ACC112 (cell line): ENCODE measurements at regions not wholly inside any gene's neighbourhood (a gene's known extent, or its start where the extent isn't known, plus 50 kb on each side); places are given as distances from the start of the nearest gene placed in this dataset.

Experiments
- H2AFZ ChIP-seq: fragments of 200-600 bp; sonication (generic); one replicate; pipeline ENCODE4 v1.6.0; 2017; ENCODE audit warnings: antibody characterized with exemption, low read length; ENCODE audit not compliant: unreplicated experiment
- H3K27ac ChIP-seq: fragments of 200-600 bp; sonication (generic); 2 replicates; pipeline ENCODE4 v1.5.1; 2014; ENCODE audit warnings: low read depth, mild to moderate bottlenecking, antibody characterized with exemption, low read length, moderate library complexity
- H3K27me3 ChIP-seq: fragments of 200-600 bp; sonication (generic); 2 replicates; pipeline ENCODE4 v1.6.1; 2014; ENCODE audit warnings: mild to moderate bottlenecking, antibody characterized with exemption, low read length, moderate library complexity, mixed read lengths; ENCODE audit not compliant: insufficient read depth
- H3K36me3 ChIP-seq: fragments of 200-600 bp; sonication (generic); 2 replicates; pipeline ENCODE4 v1.6.1; 2016; ENCODE audit warnings: mild to moderate bottlenecking, antibody characterized with exemption, low read length, moderate library complexity, mixed read lengths; ENCODE audit not compliant: insufficient read depth
- H3K4me1 ChIP-seq: fragments of 200-600 bp; sonication (generic); one replicate; pipeline ENCODE4 v1.6.1; 2016; ENCODE audit warnings: low read length, mixed read lengths; ENCODE audit not compliant: insufficient read depth, unreplicated experiment, control insufficient read depth
- H3K4me3 ChIP-seq: fragments of 200-600 bp; sonication (generic); 2 replicates; pipeline ENCODE4 v1.5.1; 2014; ENCODE audit warnings: mild to moderate bottlenecking, low read depth, low read length
- H3K79me2 ChIP-seq: fragments of 200-600 bp; sonication (generic); one replicate; pipeline ENCODE4 v1.6.0; 2016; ENCODE audit warnings: low read length; ENCODE audit not compliant: control insufficient read depth, unreplicated experiment, insufficient read depth

DNA sequence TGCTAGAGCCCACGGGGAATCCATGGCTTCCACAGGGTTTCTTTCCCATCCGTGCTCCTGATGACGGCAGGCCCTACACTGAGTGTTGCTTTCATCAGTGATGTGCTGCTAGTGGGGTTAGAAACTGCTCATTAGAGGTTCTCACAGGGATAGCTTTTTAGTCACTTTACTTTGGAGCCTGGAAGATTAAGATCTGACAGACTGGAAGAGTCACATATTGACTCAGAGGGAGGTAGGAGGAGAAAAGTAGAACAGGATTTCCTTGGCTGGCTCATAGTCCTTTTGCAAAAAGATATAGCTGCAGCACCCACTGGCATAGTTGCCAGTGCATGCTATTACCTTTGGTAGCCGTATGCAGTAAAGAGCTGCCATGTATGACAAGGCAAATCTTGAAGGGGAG is 890.3 kb downstream of the C6orf118 start:
- H3K27me3 ChIP-seq = no peaks in the 10 kb centered on the region
- no peaks in the 10 kb centered on the region for H3K79me2 ChIP-seq
- H3K4me1 ChIP-seq = no peaks in the 10 kb centered on the region
- no peak overlapping the region for H2AFZ ChIP-seq
- no peak overlapping the region for H3K4me3 ChIP-seq
- no peak overlapping the region for H3K27ac ChIP-seq
- no peaks in the 10 kb centered on the region for H3K36me3 ChIP-seq

GRCh38 chr6:164418262-164418588 is 891.2 kb downstream of the C6orf118 start:
- Histone ChIP-seq H3K79me2 (no peaks in the 10 kb centered on the region), H3K4me1 (no peaks in the 10 kb centered on the region), H3K27me3 (no peaks in the 10 kb centered on the region), H3K36me3 (no peaks in the 10 kb centered on the region), H3K4me3 (no peak overlapping the region), H3K27ac (no peak overlapping the region), H2AFZ (no peak overlapping the region)

DNA sequence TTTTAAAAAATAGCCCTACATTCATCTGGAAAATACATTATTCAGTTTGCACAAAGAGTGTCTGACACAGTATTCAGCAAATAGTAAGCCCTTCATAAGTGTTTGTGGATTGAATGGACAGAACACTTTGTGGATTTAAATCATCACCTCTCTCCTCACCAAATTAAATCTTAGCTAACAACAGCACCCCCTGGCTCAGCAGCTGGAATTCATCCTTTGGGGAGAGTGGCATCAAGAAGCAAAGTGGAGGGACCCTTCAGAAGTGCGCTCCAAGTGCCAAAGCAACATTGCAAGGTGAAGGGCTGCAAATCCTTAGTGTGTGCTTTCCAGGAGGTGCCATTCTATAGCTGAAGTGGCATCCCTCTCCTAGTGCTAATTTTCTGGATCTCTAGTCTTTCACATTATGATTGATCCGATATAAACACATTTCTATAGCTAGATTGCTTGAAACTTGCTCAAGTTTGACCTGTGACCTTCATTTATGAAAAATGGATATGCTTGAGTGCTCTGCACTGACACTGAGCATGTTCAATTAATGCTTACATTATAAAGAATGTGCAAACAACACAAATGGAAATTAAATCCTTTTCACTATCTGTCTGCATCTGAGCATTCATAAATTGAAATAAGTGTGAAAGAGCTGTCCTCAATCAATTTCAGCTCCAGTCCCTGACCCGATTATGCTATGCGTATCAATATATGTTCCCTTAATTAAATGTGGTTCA is 891.7 kb downstream of the C6orf118 start:
- Histone ChIP-seq H3K4me3 (no peak overlapping the region), H2AFZ (no peak overlapping the region), H3K27me3 (no peaks in the 10 kb centered on the region), H3K36me3 (no peaks in the 10 kb centered on the region), H3K79me2 (no peaks in the 10 kb centered on the region), H3K27ac (no peak overlapping the region), H3K4me1 (no peaks in the 10 kb centered on the region)

- Histone ChIP-seq H3K4me3 (peak overlapping the region; percentile 58), H3K36me3 (no peaks in the 10 kb centered on the region), H2AFZ (peak overlapping the region; percentile 66), H3K4me1 (no peaks in the 10 kb centered on the region), H3K27ac (no peak overlapping the region), H3K79me2 (no peaks in the 10 kb centered on the region), H3K27me3 (peaks cover 5% of the 10 kb centered on the region; the same call in 1 of the 2 replicates)
Observed at GRCh38 chr6:164415832-164416563, 893.4 kb downstream of the C6orf118 start.

DNA sequence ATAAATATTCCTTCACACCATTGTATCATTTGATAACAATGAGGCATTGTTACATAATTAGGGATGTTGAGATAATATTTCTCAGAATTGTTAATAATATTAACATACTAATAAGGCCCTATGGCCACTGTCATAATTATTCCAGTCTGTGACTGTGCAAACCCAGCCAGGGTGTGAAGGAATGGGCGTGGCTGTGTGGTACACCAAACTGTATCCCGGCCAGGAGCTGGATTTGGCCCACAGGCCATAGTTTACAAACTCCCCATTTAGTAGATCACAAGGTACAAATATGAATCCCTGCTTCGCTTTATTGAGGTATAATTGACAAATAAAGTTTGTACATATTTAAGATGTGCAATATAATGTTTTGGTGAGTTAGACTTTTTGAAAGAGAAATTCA is 894.7 kb downstream of the C6orf118 start:
- Histone ChIP-seq H2AFZ (no peak overlapping the region), H3K27me3 (peaks cover 5% of the 10 kb centered on the region; the same call in 1 of the 2 replicates), H3K4me3 (no peak overlapping the region), H3K27ac (no peak overlapping the region), H3K36me3 (no peaks in the 10 kb centered on the region), H3K79me2 (no peaks in the 10 kb centered on the region), H3K4me1 (no peaks in the 10 kb centered on the region)

- H3K79me2 ChIP-seq = no peaks in the 10 kb centered on the region
- no peak overlapping the region for H2AFZ ChIP-seq
- H3K4me1 ChIP-seq = no peaks in the 10 kb centered on the region
- H3K27me3 ChIP-seq = peaks cover 5% of the 10 kb centered on the region; the same call in 1 of the 2 replicates
- H3K27ac ChIP-seq = no peak overlapping the region
- no peaks in the 10 kb centered on the region for H3K36me3 ChIP-seq
- H3K4me3 ChIP-seq = no peak overlapping the region
Observed at GRCh38 chr6:164412566-164412965, 896.8 kb downstream of the C6orf118 start.

DNA sequence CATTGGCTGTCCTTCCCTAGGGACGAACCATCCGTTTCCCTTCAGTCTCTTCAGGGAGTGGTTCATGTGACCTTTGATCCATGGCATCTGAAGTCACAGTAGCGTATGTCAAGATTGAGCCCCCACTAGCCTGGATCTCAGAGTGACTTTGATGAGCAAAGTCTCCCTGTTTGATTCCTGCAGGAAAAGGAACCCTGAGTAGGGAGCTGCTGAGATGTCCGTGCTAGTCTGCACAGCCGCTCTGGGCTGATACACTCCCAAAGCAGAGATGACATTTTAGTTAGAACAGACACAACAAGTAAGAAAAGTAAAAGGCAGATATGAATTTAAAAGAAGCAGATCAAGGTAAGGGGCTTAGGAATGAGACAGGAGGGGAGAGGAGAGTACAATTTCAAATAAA is 899.4 kb downstream of the C6orf118 start:
- Histone ChIP-seq H3K79me2 (no peaks in the 10 kb centered on the region), H3K36me3 (no peaks in the 10 kb centered on the region), H3K4me1 (no peaks in the 10 kb centered on the region), H3K4me3 (no peak overlapping the region), H2AFZ (no peak overlapping the region), H3K27me3 (peaks cover 5% of the 10 kb centered on the region; the same call in 1 of the 2 replicates), H3K27ac (no peak overlapping the region)

DNA sequence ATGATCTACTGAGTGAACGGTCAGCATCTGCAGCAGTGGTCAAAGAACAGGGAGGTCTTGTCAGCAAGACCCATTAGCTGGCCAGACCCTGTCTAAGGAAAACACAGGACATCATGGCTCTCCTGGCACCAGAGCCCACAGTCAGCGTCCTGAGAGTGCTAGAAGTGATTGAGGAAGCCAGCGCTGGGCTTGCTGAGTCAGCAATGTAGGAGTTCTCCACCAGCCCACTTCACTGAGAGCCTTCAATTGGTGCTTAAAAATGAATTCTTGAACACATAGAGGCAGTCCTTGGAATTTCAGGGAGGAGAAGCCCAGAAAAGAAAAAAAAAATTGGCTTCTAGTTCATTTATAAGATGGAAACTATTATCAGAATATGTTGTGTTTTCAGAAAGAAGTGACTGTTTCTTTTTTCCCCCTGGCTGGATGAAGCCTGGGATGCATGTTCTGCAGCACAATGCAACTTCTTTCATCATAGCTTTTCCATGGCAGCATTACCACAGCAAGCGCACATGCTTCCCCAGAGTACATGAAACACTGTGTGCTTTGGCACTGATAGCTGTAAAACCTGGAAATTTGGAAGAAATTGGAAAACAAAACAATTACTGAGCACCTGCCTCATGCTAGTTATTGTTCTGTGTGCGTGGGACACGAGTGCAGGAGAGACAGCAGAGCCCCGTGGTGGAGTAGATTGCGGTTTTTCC is 899.9 kb downstream of the C6orf118 start:
- Histone ChIP-seq H3K4me1 (no peaks in the 10 kb centered on the region), H3K27ac (no peak overlapping the region), H3K27me3 (peaks cover 5% of the 10 kb centered on the region; the same call in 1 of the 2 replicates), H2AFZ (no peak overlapping the region), H3K79me2 (no peaks in the 10 kb centered on the region), H3K36me3 (no peaks in the 10 kb centered on the region), H3K4me3 (no peak overlapping the region)

DNA sequence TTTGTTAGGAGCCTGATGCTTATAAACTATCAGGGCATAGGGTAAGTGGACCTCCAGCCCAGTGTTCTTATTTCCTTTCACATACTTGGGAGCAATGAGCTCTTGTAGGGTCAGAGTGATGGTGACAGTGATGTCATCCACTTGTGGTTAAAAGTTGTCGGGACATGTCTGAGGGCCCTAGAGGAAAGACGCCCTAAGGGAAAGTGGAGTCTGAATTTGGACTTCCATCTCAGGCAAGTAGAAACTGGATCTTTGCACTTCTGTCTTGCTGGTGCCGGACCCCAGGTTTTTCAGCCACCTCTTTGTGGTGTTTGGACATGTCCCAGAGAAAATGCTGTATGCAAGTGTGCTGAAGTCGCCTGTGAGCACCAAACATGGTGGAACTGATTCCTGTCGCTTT is 900.5 kb downstream of the C6orf118 start:
- Histone ChIP-seq H3K4me1 (no peaks in the 10 kb centered on the region), H3K27me3 (peaks cover 5% of the 10 kb centered on the region; the same call in 1 of the 2 replicates), H2AFZ (no peak overlapping the region), H3K4me3 (no peak overlapping the region), H3K79me2 (no peaks in the 10 kb centered on the region), H3K36me3 (no peaks in the 10 kb centered on the region), H3K27ac (no peak overlapping the region)

DNA sequence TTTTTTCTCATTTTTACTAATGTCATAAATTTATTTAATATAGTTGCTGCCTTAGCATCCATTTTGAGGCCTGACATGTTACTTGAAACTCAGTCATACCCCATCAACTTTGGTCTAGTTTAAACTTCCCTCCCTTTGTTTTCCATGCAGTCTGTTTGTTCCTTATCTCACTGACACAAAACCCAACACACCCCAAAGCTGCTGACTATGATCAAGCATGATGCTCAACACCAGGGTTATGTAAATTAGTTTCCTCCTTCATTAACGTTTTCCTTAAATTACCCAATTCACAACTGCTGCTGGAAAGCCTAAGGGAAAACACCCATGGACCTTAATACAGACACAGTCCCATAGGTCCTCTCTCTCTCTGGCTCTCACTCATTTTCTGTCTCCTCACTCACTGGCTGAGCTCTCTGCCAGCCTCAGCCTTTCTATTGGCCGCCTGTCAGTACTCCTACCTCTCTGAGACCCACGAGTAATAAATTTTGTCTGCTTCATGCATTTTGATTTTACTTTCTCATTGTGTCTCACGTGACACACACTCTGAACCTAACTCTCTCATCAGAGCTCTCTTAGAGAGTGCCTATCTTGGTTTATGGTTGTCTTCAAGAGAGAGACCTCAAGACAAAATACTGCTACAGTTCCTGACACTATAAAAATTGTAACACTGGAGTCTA is 904.5 kb downstream of the C6orf118 start:
- Histone ChIP-seq H3K4me1 (no peaks in the 10 kb centered on the region), H3K4me3 (no peak overlapping the region), H3K36me3 (no peaks in the 10 kb centered on the region), H3K27ac (no peak overlapping the region), H2AFZ (no peak overlapping the region), H3K79me2 (no peaks in the 10 kb centered on the region), H3K27me3 (no peaks in the 10 kb centered on the region)
